ENCODE measurements at regions not wholly inside any gene's neighbourhood (a gene's known extent, or its start where the extent isn't known, plus 50 kb on each side); places are given as distances from the start of the nearest gene placed in this dataset.

DNA sequence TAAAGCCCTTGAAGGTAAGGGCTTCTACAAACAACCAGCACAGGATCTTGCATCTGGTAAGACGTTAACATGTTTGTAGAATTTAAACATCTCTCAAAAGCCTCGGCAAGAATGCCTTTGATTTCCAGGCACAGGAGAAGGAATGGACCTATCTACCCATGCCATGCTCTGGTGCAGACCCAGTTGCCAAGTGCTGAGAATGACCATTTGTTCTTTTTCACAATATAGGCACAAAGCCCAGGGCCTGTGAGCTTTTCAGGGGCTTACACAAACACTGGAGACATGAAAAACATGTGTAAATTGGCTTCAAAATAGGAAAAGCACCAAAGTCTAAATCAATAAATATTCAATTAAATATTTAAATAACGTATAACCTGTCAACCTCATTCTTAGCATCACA is 266.9 kb upstream of the TTC14 start:
- no peak for TF ChIP-seq MAX (IDR thresholded peaks at IDR 0.05)
- no peak for TF ChIP-seq EP300 (IDR thresholded peaks at IDR 0.05; ENCODE audit: borderline replicate concordance)
- no peak for TF ChIP-seq RAD21 (IDR thresholded peaks at IDR 0.05; ENCODE audit: low read depth)
- no peak for TF ChIP-seq USF1 (IDR thresholded peaks at IDR 0.05)
- no peak for TF ChIP-seq YY1 (IDR thresholded peaks at IDR 0.05; ENCODE audit: low read depth)
- no peak for TF ChIP-seq NFIC (IDR thresholded peaks at IDR 0.05)

Data from Ishikawa (cell line).